Kidney tubule cell (primary cell): ENCODE measurements at regions not wholly inside any gene's neighbourhood (a gene's known extent, or its start where the extent isn't known, plus 50 kb on each side); places are given as distances from the start of the nearest gene placed in this dataset.

Experiments used
- DNase-seq: peaks from one replicate; pipeline ENCODE4 v3.0.0-alpha.2; 2018; ENCODE audit warnings: low spot score

DNA sequence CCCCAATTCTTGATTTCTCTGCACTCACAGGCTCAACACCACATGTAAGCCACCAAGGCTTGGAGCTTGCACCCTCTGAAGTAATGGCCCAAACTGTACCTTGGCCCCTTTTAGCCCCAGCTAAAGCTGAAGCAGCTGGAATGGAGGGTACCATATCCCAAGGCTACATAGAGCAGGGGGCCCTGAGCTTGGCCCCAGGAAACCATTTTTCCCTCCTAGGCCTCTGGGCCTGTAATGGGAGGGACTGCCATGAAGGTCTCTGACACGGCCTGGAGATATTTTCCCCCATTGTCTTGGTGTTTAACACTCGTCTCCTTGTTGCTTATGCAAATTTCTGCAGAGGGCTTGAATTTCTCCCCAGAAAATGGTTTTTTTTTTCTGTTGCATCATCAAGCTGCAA, 69.7 kb downstream of the SKA1 start:
- no peak for DNase-seq

DNA sequence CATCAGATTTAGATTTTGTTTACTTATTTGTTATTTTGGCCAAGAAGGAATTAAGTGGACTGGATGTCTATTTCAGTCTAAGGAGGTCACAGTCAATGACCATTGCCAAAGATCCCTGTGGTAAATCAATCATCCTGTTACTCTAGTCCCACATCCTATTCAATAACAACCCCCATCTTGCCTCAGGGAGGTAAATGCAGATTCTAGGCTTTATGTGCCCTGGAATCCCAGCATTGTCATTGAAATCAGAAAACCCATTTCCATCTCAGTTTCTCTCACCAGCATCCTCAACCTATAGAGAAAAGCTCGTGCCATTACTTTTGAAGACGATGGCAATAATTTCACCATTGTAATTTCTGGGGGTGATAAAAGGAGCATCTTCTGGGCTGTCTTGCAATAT, 71.8 kb downstream of the SKA1 start:
- DNase-seq: no peak

DNA sequence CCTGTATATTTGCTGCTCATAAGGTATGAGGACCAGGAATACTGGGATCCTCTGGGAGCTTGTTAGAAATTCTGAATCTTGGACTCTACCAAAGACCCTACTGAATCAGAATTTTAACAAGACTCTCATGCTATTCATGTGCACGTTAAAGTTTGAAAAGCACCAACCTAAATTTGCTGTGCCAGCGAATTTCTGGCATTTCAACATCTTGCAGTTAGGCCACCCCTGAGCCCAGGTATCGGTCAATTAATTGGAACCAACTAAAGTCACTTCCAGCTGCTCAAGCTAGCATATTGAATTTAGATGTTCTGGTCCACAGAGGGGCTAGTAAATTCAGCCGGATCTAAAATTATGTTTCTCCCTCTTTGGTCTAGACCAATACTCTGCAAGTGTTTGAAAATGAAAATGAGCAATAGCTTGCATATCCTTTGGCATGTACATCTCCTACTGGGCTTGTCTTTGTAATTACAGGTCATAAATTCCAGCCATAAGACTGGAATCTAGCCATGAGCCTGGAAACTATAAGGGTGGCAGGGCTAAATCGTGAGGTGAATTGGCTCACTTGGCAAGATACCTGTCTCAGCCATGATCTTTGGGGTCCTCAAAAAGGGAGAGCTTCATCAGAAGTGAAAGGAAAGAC, 72.4 kb downstream of the SKA1 start:
- DNase-seq: no peak

DNA sequence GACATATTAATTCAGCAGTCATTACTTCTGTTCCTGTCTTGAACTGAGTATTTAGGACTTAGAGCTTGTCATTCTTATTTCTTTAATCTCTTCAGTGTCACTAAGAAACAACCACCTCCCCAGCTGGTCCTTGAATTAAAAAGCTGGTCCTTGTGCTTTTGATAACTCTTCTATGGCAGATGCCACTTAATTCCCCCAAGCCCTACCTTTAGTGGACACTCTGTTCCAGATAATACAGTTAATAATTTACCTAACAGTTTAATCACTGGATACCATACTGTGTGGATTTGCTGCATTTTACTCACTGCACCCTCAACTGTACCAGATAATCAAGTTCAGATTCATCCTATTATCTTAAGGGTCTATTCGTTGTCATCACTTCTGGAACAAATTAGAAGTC, 73.1 kb downstream of the SKA1 start:
- no peak for DNase-seq

DNA sequence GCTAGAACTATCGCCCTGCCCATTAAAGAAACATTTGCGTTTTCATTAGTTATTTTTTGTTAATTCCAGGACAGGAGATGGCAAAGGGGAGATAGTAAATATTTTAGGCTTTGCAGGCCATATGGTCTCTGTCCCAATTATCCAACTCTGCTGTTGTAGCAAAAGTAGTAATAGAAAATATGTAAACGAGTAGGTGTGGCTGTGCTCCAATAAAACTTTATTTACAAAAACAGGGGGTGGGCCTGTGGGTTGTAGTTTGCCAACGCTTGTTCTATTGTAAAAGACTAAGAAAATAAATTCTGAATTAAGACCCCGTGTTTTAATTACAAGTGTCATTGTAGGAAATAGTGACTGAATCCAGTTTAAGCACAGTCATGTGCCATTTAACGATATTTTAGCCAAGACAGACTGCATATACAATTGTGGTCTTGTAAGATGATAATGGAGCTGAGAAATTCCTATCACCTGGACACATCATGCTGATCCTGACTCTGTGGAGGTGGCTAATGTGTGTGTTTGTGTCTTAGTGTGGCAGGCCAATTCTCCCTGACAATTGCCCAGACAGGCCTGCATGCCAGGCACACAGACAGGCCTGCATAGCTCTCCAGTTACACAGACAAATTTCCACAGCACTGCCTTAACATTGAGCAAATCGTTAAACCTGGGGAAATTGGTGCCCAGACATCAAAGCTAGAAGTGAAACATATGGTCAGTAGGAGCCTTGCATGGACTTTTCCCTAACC, 76.4 kb downstream of the SKA1 start:
- DNase-seq: no peak

DNA sequence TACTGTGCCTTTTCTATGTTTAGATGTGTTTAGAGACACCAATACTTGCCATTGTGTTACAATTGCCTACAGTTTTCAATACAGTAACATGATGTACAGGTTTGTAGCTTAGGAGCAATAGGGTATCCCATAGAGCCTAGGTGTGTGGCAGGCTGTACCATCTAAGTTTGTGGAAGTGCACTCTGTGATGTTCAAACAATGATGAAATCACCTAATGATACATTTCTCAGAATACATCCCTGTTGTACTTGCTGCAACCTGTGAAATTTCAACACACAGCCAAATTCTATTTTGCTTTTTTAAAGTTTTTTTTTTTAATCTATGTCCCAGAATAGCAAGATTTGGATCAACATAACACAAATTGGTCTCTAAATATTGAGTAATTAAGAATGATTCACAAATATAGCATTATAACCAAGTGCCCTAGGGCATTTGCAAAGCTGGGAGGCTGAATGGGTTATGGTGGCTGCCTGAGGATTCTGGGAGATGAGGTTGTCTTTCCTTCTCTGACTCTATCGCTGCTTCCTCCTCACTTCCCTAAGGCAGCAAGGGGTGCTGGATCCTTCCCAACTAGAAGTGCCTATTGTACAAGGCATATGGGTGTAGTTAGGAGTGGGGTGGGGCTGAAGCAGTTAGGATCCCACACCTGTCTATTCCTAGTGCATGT, 78.3 kb downstream of the SKA1 start:
- DNase-seq: no peak

DNA sequence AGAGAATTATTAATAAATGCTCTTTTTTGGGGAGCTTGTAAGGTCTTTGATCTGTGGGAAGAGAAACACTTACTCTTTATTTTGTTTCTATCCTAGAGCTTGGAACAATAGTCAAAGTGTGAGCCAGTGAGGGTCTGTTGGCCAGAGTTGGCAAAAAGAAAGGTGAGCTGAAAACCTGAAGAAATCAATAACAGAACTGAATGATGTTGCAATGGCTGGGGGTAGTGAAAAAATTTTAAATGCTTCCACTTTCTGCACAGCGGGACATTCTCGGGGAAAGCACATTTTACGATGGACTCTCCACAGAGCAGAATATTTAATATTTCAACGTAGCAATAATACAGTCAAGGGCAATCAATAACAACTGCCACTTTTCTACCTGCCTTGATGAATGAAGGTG, 78.9 kb downstream of the SKA1 start:
- no peak for DNase-seq

DNA sequence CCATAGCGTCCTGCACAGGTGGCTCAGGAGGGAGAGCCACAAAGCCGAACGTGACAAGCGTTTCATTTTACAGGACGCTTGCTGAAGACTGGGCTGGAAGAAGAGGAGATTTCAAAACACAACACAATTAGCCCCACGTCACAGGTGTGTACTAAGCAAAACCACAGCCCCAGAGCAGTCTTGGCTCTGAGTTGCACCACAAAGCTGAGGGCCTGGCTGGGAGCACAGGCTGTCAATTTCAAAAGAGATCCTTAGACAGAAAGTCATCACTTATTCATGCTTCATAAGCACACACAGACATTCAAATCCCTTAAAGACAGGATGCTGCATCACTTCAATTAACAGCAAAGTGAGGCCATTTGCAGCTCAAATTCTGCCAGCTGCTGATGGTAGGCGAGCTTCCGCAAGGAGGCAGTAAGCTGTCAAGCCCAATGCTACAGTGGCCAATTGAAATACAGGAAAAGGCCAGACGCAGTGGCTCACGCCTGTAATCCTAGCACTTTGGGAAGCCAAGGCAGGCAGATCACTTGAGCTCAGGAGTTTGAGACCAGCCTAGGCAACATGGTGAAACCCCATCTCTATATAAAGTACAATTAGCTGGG, 79.6 kb downstream of the SKA1 start:
- peak; percentile 9 for DNase-seq

DNA sequence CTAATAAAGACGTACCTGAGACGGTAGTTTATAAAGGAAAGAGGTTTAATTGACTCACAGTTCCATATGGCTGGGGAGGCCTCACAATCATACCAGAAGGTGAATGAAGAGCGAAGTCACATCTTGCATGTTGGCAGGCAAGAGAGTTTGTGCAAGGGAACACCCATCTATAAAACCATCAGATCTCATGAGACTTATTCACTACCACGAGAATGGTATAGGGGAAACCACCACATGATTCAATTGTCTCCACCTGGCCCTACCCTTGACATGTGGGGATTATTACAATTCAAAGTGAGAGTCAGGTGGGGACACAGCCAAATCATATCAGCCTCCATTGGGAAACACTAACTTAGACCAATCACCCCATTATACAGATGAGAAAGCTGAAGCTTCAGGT, 81.4 kb downstream of the SKA1 start:
- DNase-seq: no peak

DNA sequence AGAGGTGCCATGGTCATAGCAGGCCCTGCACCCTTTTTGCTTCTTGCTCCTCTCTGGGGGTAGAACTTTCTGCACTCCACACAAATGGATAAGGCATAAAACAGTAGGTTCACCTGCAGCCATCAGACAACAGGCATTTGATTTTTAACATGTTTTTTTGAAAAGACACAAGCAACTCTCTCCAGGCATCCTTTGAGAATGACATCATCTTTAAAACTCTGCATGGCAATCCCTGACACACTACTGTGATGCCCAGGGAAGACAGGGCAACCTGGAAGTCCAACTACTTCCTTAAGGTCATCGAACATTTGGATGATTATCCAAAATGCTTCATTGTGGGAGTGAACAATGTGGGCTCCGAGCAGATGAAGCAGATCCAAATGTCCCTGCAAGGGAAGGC, 82.8 kb downstream of the SKA1 start:
- no peak for DNase-seq

DNA sequence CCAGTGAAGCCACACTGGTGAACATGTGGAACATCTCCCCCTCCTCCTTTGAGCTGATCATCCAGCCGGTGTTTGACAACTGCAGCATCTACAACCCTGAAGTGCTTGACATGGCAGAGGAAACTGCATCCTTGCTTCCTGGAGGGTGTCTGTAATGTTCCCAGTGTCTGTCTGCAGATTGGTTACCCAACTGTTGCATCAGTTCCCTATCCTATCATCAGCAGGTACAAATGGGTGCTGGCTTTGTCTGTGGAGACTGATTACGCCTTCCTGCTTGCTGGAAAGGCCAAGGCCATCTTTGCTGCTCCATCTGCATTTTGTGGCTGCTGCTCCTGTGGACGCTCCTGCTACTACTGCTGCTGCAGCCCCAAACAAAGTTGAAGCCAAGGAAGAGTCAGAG, 83.5 kb downstream of the SKA1 start:
- no peak for DNase-seq

DNA sequence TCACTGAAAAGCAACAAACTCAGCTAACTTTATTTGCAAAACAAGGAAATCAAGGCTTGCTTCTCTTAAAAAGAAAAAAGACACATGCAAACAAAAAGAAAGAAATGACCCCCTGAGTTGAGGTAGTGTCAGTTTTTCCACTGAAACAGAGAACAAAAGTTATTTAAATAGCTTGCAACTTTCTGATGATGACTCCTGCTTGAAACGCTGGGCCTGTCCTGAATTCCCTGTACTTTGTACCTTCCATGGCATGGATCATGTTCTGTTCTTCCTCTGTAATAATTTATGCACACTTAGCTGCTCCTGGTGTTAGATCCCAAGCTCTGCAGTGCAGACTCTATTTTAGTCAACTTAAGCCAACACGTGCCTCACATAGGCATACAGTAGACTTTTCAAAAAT, 84.0 kb downstream of the SKA1 start:
- DNase-seq: no peak

DNA sequence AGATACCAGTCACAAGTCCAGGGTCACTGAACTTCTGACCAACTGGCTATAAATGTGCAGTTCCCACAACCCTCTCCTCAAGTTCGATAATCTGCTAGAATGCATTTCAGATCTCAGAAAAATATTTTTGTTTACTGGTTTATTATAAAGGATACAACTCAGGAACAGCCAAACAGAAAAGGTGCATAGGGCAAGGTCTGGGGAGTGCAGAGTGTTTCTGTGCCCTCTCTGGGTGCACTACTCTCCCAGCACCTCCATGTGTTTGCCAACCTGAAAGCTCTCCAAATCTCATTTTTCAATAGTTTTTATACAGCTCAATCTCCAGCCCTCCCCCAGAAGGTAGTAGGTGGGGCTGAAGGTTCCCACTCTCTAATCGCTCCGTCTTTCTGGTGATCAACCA, 85.2 kb downstream of the SKA1 start:
- DNase-seq: no peak

DNA sequence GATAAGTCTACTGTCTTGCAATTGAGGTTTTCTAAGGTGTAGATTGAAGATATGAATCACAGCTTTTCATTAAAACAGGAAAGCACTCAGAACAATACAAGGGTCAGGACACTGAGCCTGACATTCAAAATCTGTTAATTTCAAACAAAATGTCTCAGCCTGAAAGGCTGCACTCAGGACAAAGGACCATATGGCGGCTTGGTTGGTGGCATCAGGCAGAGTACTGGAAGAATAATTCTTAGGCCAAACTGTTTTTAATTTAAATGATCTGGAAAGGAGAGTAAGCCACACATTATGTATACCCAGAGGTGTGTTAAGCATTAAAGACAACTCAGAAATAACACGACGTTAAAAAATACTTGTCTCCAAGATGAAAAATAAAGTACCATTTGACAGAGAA, 85.9 kb downstream of the SKA1 start:
- no peak for DNase-seq

DNA sequence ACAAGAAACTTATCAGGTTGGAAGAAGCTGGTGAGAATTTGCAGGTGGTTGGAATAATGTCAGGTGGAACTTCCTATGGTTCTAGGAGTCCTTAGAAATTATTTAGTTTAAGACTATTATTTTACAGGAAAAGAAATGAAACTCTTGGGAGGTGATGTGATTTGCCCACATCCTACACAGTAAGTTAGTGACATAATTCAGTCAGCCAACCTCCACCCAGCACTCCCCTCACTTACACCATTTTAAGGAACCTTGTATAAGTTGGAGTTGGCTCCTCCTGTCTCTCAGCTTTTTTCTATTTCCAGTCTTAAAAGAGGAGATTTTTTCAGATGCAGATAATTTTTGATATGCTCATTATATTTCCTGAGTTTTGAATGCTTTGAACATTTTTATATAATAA, 86.4 kb downstream of the SKA1 start:
- no peak for DNase-seq

DNA sequence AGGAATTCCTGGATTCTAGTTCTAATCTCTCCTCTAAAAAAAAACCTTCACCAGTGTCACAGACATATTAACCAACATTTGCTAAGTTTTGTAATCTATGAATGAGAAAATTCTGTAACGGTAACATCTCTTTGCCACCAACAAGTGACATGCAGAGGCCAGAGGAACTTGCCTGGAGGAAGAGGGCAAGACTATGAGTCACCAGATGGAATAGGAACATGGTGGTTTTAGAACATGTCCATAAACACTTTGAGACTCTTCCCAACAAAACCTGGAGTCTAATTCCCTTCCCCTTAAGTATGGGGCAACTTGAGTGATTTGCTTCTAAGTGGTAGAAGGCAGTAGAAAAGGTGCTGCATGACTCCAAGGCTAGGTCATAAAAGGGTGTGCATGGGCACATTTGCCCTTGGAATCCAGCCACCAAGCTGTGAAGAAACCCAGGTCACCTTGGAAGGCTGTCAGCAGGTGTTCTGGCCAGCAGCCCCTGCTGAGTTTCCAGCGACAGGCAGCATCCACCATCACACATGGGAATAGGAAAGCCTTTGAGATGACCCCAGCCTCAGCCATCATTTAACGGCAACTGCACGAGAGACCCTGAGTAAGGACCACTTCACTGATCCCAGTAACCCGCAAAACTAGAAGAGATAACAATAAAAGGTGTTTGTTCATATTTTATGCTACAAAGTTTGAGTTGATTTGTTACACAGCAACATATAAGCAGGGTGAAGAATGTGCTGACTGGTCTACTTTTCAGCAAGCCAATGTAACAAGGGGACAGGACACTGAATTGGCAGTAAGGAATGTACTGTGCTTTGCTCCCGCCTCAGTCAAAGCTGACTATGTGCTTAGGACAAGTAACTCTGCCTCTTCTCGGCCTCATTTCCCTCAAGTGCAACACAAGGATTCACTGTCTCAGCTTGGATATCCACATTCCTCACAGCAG, 90.6 kb downstream of the SKA1 start:
- no peak for DNase-seq

DNA sequence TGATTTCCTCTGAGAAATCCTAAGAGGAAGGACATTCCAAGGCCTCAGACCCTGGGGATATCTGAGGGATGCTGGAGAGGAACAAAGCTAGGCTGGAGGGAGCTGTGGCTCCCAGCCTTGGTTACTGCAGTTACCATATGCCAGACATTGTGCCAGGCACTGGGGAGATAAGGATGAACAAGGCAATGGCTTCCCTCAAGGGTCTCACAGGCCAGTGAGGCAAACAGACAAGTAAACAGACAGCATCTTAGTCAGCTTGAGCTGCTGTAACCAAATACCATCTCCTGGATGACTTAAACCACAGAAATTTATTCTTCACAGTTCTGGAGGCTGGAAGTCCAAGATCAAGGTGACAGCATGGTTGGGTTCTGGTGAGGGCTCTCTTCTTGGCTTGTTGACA, 91.8 kb downstream of the SKA1 start:
- DNase-seq: peak; percentile 17

DNA sequence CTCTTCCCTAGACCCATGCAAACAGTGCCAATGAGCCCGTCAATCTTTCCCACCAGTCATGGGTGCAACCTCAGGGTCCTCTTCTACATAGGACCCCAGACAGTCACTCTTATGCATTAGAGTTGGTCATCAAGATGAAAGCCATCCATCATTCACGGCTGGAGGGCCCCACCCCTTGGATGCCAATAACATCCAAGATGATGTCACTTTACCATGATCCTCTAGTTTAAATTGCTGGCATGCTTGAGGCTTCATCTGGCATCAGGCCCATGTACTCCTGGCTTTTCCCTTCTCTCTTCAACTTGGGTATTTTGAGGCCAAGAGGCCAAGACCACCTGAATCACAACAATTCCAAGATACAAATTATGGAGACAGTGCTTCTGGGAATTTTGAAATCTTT, 91.1 kb upstream of the MAPK4 start:
- DNase-seq: peak; percentile 35

DNA sequence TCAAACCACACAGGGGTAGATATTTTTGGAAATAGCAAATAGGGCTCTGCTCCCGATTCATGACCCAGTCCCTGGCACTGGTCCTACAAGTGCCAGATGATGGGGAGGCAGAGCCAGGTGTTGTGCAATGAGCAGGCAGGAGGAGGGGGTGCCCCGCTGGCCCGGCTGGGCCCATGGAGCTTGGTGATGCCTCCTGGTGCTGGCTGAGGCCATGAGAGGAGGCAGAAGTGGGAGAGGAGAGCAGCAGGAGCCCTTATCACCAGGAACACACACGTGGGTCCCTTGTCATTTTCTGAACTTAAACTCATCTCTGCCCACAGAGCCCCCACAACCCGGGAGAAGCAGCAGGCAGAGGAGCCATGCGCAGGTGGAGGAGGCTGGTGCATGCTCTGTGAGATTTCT, 90.5 kb upstream of the MAPK4 start:
- no peak for DNase-seq

DNA sequence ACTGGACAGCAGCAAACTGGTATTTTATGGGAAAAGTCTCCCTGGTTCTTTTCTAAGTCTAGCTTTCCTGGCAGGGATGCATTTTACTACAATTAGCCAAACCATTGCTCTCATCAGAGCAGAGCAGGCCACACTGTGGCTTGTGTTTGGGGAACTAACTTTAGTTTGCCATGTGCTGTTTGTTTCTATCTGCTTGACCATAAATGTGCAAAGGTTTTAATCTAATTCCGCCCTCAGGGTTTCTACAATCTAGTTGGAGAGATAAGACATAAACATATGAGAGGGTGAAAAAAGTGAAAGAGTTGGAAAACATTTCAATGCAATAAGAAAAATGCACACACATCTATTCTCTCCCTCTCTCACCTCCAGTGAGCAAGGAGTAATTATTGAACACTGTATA, 86.9 kb upstream of the MAPK4 start:
- DNase-seq: no peak

DNA sequence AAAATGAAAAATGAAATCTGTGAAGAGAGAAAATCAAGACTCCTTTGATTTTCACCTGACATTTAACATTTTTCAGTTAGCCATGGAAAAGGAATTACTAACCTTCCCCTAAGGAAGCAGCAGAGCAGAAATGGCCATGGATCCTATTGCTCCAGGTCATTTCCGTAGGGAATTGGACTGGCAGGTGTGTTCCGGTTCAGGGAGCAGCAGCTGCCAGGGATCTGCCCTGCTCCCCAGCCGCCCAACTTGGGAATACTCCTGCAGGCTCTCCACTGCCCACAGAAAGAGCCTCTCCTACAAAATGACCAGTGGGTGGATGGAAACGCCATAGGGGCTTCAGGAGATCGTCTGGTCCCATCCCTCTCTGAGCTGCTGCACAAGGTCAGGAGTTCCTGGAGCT, 86.0 kb upstream of the MAPK4 start:
- DNase-seq: peak; percentile 25
